Neural cell (in vitro differentiated cells): ENCODE measurements at regions not wholly inside any gene's neighbourhood (a gene's known extent, or its start where the extent isn't known, plus 50 kb on each side); places are given as distances from the start of the nearest gene placed in this dataset.

Experiments
- EP300 ChIP-seq: fragments of 450-650 bp; conservative IDR thresholded peaks from 2 replicates; pipeline ENCODE4 v1.6.1; 2014; ENCODE audit warnings: antibody characterized with exemption, mild to moderate bottlenecking, moderate library complexity; ENCODE audit not compliant: poor library complexity, severe bottlenecking
- EZH2 ChIP-seq: fragments of 200-600, 300-800 bp; shearing (Covaris generic), sonication (generic); IDR thresholded peaks from 2 replicates; pipeline ENCODE4 v1.6.1; 2014; ENCODE audit warnings: antibody characterized with exemption, low read length, borderline replicate concordance, mild to moderate bottlenecking; ENCODE audit not compliant: insufficient read depth, poor library complexity, severe bottlenecking
- MXI1 ChIP-seq: fragments of 450-650 bp; conservative IDR thresholded peaks from 2 replicates; pipeline ENCODE4 v1.6.1; 2014; ENCODE audit warnings: antibody characterized with exemption, mild to moderate bottlenecking; ENCODE audit not compliant: poor library complexity, severe bottlenecking
- POLR2AphosphoS5 ChIP-seq: IDR thresholded peaks from 2 replicates; pipeline ENCODE4 v1.6.1; 2012
- RAD21 ChIP-seq: fragments of 450-650 bp; conservative IDR thresholded peaks from 2 replicates; pipeline ENCODE4 v1.6.1; 2014; ENCODE audit warnings: antibody characterized with exemption, mild to moderate bottlenecking, moderate library complexity
- TAF1 ChIP-seq: IDR thresholded peaks from 2 replicates; pipeline ENCODE4 v1.6.1; 2012; ENCODE audit warnings: low read depth
- TF ChIP-seq, protein P1 (sequence below): fragments of 450-650 bp; IDR thresholded peaks from 2 replicates; pipeline ENCODE4 v1.5.1; 2014; ENCODE audit warnings: antibody characterized with exemption, mild to moderate bottlenecking, moderate library complexity; ENCODE audit not compliant: poor library complexity, severe bottlenecking
- TF ChIP-seq, protein P2 (sequence below): IDR thresholded peaks from 2 replicates; pipeline ENCODE4 v1.6.1; 2012; ENCODE audit warnings: borderline replicate concordance

DNA sequence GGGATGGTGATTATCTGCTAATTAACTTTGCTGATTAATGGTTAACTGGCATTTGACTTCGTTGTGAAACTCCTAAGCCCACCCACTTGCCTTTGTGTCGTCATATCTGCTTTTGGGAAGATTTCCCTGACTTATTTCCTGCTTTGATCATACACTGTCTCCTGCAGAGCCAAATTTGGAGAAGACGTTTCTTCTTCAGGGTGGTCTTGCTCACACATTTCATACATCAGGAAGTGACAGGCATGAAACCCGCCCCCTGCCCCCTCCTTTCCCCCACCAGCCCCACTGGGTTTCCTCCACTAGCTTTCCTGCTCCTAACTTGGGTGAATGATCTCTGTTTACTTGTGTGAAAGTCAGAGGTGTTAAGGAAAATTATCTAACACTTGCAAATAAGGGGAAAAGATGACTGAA lies 300.1 kb downstream of the TSN start:
- TF ChIP-seq, protein P1, sequence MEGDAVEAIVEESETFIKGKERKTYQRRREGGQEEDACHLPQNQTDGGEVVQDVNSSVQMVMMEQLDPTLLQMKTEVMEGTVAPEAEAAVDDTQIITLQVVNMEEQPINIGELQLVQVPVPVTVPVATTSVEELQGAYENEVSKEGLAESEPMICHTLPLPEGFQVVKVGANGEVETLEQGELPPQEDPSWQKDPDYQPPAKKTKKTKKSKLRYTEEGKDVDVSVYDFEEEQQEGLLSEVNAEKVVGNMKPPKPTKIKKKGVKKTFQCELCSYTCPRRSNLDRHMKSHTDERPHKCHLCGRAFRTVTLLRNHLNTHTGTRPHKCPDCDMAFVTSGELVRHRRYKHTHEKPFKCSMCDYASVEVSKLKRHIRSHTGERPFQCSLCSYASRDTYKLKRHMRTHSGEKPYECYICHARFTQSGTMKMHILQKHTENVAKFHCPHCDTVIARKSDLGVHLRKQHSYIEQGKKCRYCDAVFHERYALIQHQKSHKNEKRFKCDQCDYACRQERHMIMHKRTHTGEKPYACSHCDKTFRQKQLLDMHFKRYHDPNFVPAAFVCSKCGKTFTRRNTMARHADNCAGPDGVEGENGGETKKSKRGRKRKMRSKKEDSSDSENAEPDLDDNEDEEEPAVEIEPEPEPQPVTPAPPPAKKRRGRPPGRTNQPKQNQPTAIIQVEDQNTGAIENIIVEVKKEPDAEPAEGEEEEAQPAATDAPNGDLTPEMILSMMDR: no peak
- no peak for TF ChIP-seq EP300
- no peak for TF ChIP-seq POLR2AphosphoS5
- TF ChIP-seq, protein P2, sequence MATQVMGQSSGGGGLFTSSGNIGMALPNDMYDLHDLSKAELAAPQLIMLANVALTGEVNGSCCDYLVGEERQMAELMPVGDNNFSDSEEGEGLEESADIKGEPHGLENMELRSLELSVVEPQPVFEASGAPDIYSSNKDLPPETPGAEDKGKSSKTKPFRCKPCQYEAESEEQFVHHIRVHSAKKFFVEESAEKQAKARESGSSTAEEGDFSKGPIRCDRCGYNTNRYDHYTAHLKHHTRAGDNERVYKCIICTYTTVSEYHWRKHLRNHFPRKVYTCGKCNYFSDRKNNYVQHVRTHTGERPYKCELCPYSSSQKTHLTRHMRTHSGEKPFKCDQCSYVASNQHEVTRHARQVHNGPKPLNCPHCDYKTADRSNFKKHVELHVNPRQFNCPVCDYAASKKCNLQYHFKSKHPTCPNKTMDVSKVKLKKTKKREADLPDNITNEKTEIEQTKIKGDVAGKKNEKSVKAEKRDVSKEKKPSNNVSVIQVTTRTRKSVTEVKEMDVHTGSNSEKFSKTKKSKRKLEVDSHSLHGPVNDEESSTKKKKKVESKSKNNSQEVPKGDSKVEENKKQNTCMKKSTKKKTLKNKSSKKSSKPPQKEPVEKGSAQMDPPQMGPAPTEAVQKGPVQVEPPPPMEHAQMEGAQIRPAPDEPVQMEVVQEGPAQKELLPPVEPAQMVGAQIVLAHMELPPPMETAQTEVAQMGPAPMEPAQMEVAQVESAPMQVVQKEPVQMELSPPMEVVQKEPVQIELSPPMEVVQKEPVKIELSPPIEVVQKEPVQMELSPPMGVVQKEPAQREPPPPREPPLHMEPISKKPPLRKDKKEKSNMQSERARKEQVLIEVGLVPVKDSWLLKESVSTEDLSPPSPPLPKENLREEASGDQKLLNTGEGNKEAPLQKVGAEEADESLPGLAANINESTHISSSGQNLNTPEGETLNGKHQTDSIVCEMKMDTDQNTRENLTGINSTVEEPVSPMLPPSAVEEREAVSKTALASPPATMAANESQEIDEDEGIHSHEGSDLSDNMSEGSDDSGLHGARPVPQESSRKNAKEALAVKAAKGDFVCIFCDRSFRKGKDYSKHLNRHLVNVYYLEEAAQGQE: no peak
- no peak for TF ChIP-seq RAD21
- no peak for TF ChIP-seq TAF1
- TF ChIP-seq MXI1: no peak
- no peak for TF ChIP-seq EZH2
